NCI-H460 (cell line): ENCODE measurements at regions not wholly inside any gene's neighbourhood (a gene's known extent, or its start where the extent isn't known, plus 50 kb on each side); places are given as distances from the start of the nearest gene placed in this dataset.

ENCODE experiments used
- DNase-seq: peaks from one replicate; pipeline ENCODE4 v3.0.0-alpha.2; 2016; ENCODE audit warnings: low read depth; ENCODE audit errors: extremely low read depth

GRCh38 chrX:110863883-110864282 lies 68.3 kb upstream of the CHRDL1 start:
- no peak for DNase-seq

GRCh38 chrX:110858565-110858964 lies 62.9 kb upstream of the CHRDL1 start:
- DNase-seq: no peak

GRCh38 chrX:110853610-110854009 lies 58.0 kb upstream of the CHRDL1 start:
- peak; percentile 61 for DNase-seq

GRCh38 chrX:110852180-110852579 lies 56.6 kb upstream of the CHRDL1 start:
- DNase-seq: peak; percentile 28

GRCh38 chrX:110851780-110852179 lies 56.2 kb upstream of the CHRDL1 start:
- peak; percentile 30 for DNase-seq

GRCh38 chrX:110847334-110847733 lies 51.7 kb upstream of the CHRDL1 start:
- peak; percentile 69 for DNase-seq

- no peak for DNase-seq
Measured at GRCh38 chrX:110846071-110846470, 50.5 kb upstream of the CHRDL1 start.
